HCT116 (cell line): ENCODE measurements at regions not wholly inside any gene's neighbourhood (a gene's known extent, or its start where the extent isn't known, plus 50 kb on each side); places are given as distances from the start of the nearest gene placed in this dataset.

ENCODE experiments used
- ATAC-seq: fragments of 200-7000 bp; cut with Tn5 transposase; 2 replicates; pipeline ENCODE4 v1.9.1; 2020; ENCODE audit warnings: mild to moderate bottlenecking, moderate library complexity
- BruUV-seq: library from RNA; stranded (reverse); fragments of 400-500 nt; replicated peaks from 2 replicates; lab custom pipeline; 2021; lab: Mats Ljungman, UMichigan
- CTCF ChIA-PET: fragments of 300-600 bp; sonication (Branson Sonifier 250); formaldehyde crosslinking; loops from one replicate; lab custom pipeline; 2021; ENCODE audit warnings: antibody characterized with exemption; lab: Charles Lee
- POLR2A ChIA-PET: fragments of 300-600, 350-600 bp; sonication (Branson Sonifier 250); formaldehyde crosslinking; loops from one replicate; lab custom pipeline; 2021; ENCODE audit warnings: antibody characterized with exemption; lab: Charles Lee
- RAD21 ChIA-PET, 2 experiments: fragments of 300-600 bp; sonication (Branson Sonifier 250); formaldehyde crosslinking; loops; one replicate each; lab custom pipeline; 2023; ENCODE audit warnings: low total read pairs in 2 of 2; ENCODE audit not compliant: uncharacterized antibody in 2 of 2, unreplicated experiment in 2 of 2, low non-redundant PET in 1 of 2; lab: Charles Lee
- DNase-seq: peaks from one replicate; pipeline ENCODE4 v3.0.0-alpha.2; 2010; ENCODE audit warnings: low read depth, low spot score
- H2AFZ ChIP-seq: fragments of 200-600 bp; shearing (Covaris generic), sonication (generic); 2 replicates; pipeline ENCODE4 v1.6.1; 2017; ENCODE audit warnings: low read depth, mixed run types, mixed read lengths, antibody characterized with exemption, low read length; ENCODE audit not compliant: poor library complexity, severe bottlenecking
- H3K27ac ChIP-seq: 2 replicates; pipeline ENCODE4 v1.5.1; 2012; ENCODE audit warnings: low read depth, low read length
- H3K27me3 ChIP-seq: fragments of 200-600 bp; sonication (generic); 2 replicates; pipeline ENCODE4 v1.6.1; 2016; ENCODE audit warnings: mixed run types, low read length, mixed read lengths; ENCODE audit not compliant: insufficient read depth
- H3K36me3 ChIP-seq, 2 experiments: fragments of 200-500 bp in 1 of 2; fragments of 200-600 bp in 1 of 2; sonication (Bioruptor generic) in 1 of 2; sonication (generic) in 1 of 2; 2 replicates each; pipeline versions ENCODE4 v1.5.1 to v1.6.1; 2014 to 2016; ENCODE audit warnings: low read length in 2 of 2, inconsistent platforms in 1 of 2, mixed read lengths in 1 of 2, mixed run types in 1 of 2; ENCODE audit not compliant: insufficient read depth in 2 of 2, control insufficient read depth in 1 of 2
- H3K4me1 ChIP-seq, 2 experiments: fragments of 200-600 bp in 1 of 2; sonication (generic) in 1 of 2; 2 replicates each; pipeline versions ENCODE4 v1.5.1 to v1.6.1; 2012 to 2017; ENCODE audit warnings: low read length in 2 of 2, inconsistent platforms in 1 of 2, mild to moderate bottlenecking in 1 of 2, mixed read lengths in 1 of 2, mixed run types in 1 of 2, moderate library complexity in 1 of 2; ENCODE audit not compliant: insufficient read depth in 2 of 2, control insufficient read depth in 1 of 2
- H3K4me2 ChIP-seq: fragments of 200-600 bp; sonication (generic); 2 replicates; pipeline ENCODE4 v1.6.1; 2017; ENCODE audit warnings: mixed run types, low read length, mixed read lengths
- H3K4me3 ChIP-seq, 2 experiments: fragments of 200-600 bp in 1 of 2; sonication (generic) in 1 of 2; replicated peaks in 1 of 2; 2 replicates each; pipeline ENCODE4 v1.5.1; 2011 to 2016; ENCODE audit warnings: low read length in 2 of 2, control low read depth in 1 of 2, low read depth in 1 of 2, mild to moderate bottlenecking in 1 of 2, mixed read lengths in 1 of 2, mixed run types in 1 of 2
- H3K79me2 ChIP-seq: fragments of 200-600 bp; sonication (generic); 2 replicates; pipeline ENCODE4 v1.6.1; 2017; ENCODE audit warnings: mild to moderate bottlenecking, mixed run types, low read length, moderate library complexity, mixed read lengths; ENCODE audit not compliant: insufficient read depth
- H3K9ac ChIP-seq: fragments of 200-600 bp; sonication (generic); 2 replicates; pipeline ENCODE4 v1.6.1; 2016; ENCODE audit warnings: low read length, mixed read lengths
- H3K9me2 ChIP-seq: fragments of 200-600 bp; sonication (generic), shearing (Covaris generic); 2 replicates; pipeline ENCODE4 v1.6.1; 2017; ENCODE audit warnings: mixed run types, mild to moderate bottlenecking, moderate library complexity; ENCODE audit not compliant: insufficient read depth
- H3K9me3 ChIP-seq, 2 experiments: fragments of 200-500 bp in 1 of 2; fragments of 200-600 bp in 1 of 2; sonication (Bioruptor generic) in 1 of 2; sonication (generic) in 1 of 2; 2 replicates each; pipeline ENCODE4 v1.6.1; 2014 to 2017; ENCODE audit warnings: low read length in 2 of 2, mixed read lengths in 2 of 2, inconsistent platforms in 1 of 2, low read depth in 1 of 2, mild to moderate bottlenecking in 1 of 2, mixed run types in 1 of 2, moderate library complexity in 1 of 2; ENCODE audit not compliant: control insufficient read depth in 1 of 2, insufficient read depth in 1 of 2
- H4K20me1 ChIP-seq: fragments of 200-600 bp; sonication (generic), shearing (Covaris generic); 2 replicates; pipeline ENCODE4 v1.6.1; 2017; ENCODE audit warnings: mixed run types, mild to moderate bottlenecking, moderate library complexity; ENCODE audit not compliant: insufficient read depth
- ATF3 ChIP-seq: IDR thresholded peaks from 2 replicates; pipeline ENCODE4 v1.6.1; 2012
- CBX3 ChIP-seq: IDR thresholded peaks from 2 replicates; pipeline ENCODE4 v1.6.1; 2012; ENCODE audit warnings: low read depth
- CEBPB ChIP-seq: IDR thresholded peaks from 2 replicates; pipeline ENCODE4 v1.6.1; 2012; ENCODE audit warnings: low read depth
- CTCF ChIP-seq, 3 experiments: fragments of 200-600 bp in 1 of 3; sonication (generic) in 1 of 3; IDR thresholded peaks in 2 of 3; conservative IDR thresholded peaks in 1 of 3; 2 replicates each; pipeline ENCODE4 v1.5.1; 2012 to 2017; ENCODE audit warnings: low read depth in 2 of 3, low read length in 2 of 3, antibody characterized with exemption in 1 of 3, borderline replicate concordance in 1 of 3, control low read depth in 1 of 3, mild to moderate bottlenecking in 1 of 3, mixed read lengths in 1 of 3, mixed run types in 1 of 3, moderate library complexity in 1 of 3; ENCODE audit not compliant: insufficient read depth in 1 of 3
- EGR1 ChIP-seq: IDR thresholded peaks from 2 replicates; pipeline ENCODE4 v1.6.1; 2012; ENCODE audit warnings: low read depth
- ELF1 ChIP-seq: IDR thresholded peaks from 2 replicates; pipeline ENCODE4 v1.6.1; 2012; ENCODE audit warnings: low read depth, borderline replicate concordance
- EZH2phosphoT487 ChIP-seq: fragments of 200-600 bp; IDR thresholded peaks from 2 replicates; pipeline ENCODE4 v1.6.1; 2018; ENCODE audit warnings: antibody characterized with exemption, borderline replicate concordance
- JUND ChIP-seq: IDR thresholded peaks from 2 replicates; pipeline ENCODE4 v1.6.1; 2012
- MAX ChIP-seq: IDR thresholded peaks from 2 replicates; pipeline ENCODE4 v1.6.1; 2012
- POLR2A ChIP-seq: IDR thresholded peaks from 2 replicates; pipeline ENCODE4 v1.7.0; 2011; ENCODE audit warnings: borderline replicate concordance; ENCODE audit not compliant: insufficient read depth, insufficient read length; ENCODE audit errors: extremely low read depth
- POLR2AphosphoS5 ChIP-seq: IDR thresholded peaks from 2 replicates; pipeline ENCODE4 v1.6.1; 2011; ENCODE audit warnings: mild to moderate bottlenecking, low read depth, low read length, moderate library complexity
- RAD21 ChIP-seq: IDR thresholded peaks from 2 replicates; pipeline ENCODE4 v1.6.1; 2012; ENCODE audit warnings: low read depth, mild to moderate bottlenecking
- REST ChIP-seq: IDR thresholded peaks from 2 replicates; pipeline ENCODE4 v1.6.1; 2012; ENCODE audit warnings: low read depth
- SIN3A ChIP-seq: IDR thresholded peaks from 2 replicates; pipeline ENCODE4 v1.6.1; 2012; ENCODE audit warnings: low read depth
- SP1 ChIP-seq: IDR thresholded peaks from 2 replicates; pipeline ENCODE4 v1.6.1; 2012; ENCODE audit warnings: low read depth
- SRF ChIP-seq: IDR thresholded peaks from 2 replicates; pipeline ENCODE4 v1.6.1; 2012; ENCODE audit warnings: low read depth
- YY1 ChIP-seq: IDR thresholded peaks from 2 replicates; pipeline ENCODE4 v1.6.1; 2011; ENCODE audit warnings: low read length, low read depth, moderate library complexity, mild to moderate bottlenecking; ENCODE audit not compliant: insufficient replicate concordance; ENCODE audit errors: extremely low read depth
- ZBTB33 ChIP-seq: IDR thresholded peaks from 2 replicates; pipeline ENCODE4 v1.6.1; 2011; ENCODE audit warnings: mild to moderate bottlenecking, low read length, moderate library complexity; ENCODE audit not compliant: insufficient replicate concordance; ENCODE audit errors: extremely low read depth
- ZFX ChIP-seq: fragments of 450-650 bp; IDR thresholded peaks from 2 replicates; pipeline ENCODE4 v1.6.1; 2017
- ZNF274 ChIP-seq: fragments of 200-500 bp; sonication (Bioruptor generic); IDR thresholded peaks from 2 replicates; pipeline ENCODE4 v1.6.1; 2014; ENCODE audit warnings: mild to moderate bottlenecking, low read depth, low read length, inconsistent platforms
- intact Hi-C: fragments of 100-400 bp; cut with micrococcal nuclease; formaldehyde crosslinking; loops from 2 replicates; pipeline ENCODE4 v1.10.0; 2022

- RAD21 ChIA-PET = no interaction called here
- no peak for ATAC-seq
- no peak overlapping the region for H3K4me2 ChIP-seq
- TF ChIP-seq SP1 (no peak), POLR2A (no peak), MAX (no peak), EZH2phosphoT487 (no peak), CTCF (IDR thresholded peaks at IDR 0.05 in 2 of 3, conservative IDR thresholded peaks at IDR 0.05 in 1 of 3; ENCODE audit: borderline replicate concordance in 1 of 3, insufficient read depth in 1 of 3, low read depth in 2 of 3, low read length in 2 of 3) (no peak), ZFX (no peak), POLR2AphosphoS5 (no peak), CBX3 (no peak), YY1 (no peak), ZNF274 (no peak), EGR1 (no peak), RAD21 (no peak), JUND (no peak), SRF (no peak), ELF1 (no peak), SIN3A (no peak), ATF3 (no peak), CEBPB (no peak), ZBTB33 (no peak), REST (no peak)
- TF ChIP-seq, all 23 proteins: peak for 0
- H3K9me3 ChIP-seq = no peaks in the 10 kb centered on the region
- intact Hi-C loops = no loop called here
- no peaks in the 10 kb centered on the region for H3K36me3 ChIP-seq
- no peak for DNase-seq
- no peaks in the 10 kb centered on the region for H3K4me1 ChIP-seq
- H2AFZ ChIP-seq = no peak overlapping the region
- no peak overlapping the region for H3K4me3 ChIP-seq
- H3K27ac ChIP-seq = no peak overlapping the region
- no TSS peak for BruUV-seq
- POLR2A ChIA-PET = no interaction called here
- CTCF ChIA-PET = no interaction called here
- H4K20me1 ChIP-seq = no peaks in the 10 kb centered on the region
- H3K9ac ChIP-seq = no peak overlapping the region
- H3K27me3 ChIP-seq = no peaks in the 10 kb centered on the region
- H3K79me2 ChIP-seq = no peaks in the 10 kb centered on the region
- H3K9me2 ChIP-seq = no peaks in the 10 kb centered on the region
Observed at GRCh38 chr5:125202871-125203438, 456.5 kb upstream of the ZNF608 start.
